ENCODE measurements at regions not wholly inside any gene's neighbourhood (a gene's known extent, or its start where the extent isn't known, plus 50 kb on each side); places are given as distances from the start of the nearest gene placed in this dataset.

DNA sequence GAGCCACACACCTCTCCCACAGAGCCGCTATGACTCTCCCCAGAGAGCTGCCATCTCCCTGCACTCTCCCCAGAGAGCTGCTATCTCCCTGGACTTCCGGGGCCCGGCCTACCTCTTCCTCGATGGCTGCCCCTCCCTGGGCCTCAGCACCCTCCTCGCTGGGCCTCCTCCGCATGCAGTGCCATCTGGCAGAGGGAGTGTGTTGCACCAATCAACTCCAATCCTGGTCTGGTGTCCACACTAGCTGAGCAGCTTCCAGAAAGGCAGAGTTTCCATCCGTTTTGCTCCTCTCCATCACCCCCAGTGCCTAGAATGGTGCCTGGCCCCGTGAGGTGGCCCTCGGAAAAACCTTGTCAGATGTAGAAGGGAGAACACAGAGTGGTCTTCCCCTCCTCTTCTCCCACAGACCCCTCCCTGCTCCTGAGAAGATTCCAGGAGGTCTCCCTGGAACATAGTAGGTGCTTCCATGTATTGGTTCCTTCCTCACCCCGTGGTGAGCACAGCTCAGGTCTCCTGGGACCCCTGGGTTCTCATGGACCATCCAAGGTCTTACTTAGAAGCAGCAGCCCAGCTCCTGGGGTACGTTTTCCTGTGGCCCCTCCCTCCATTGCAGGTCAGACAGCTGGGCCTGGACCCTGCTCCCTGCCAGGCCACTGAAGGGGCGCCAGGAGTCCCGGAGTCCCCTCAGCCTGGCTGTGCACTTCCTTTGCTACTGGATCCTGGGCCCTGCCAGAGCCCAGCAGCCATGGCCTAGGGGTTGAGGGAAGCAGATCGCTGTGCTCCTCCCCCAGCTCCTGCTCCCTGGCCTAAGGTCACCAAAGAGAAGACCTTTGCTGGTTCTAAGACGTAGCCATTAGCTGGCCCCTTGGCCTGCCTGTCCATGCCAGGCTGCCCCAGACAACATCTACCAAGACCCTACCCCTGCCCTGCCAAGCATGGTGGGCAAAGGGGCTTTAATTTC lies 233.8 kb upstream of the GSE1 start:
- no peak overlapping the region for H3K27ac ChIP-seq
- no peak for DNase-seq (ENCODE audit: low read depth, low spot score)

DNA sequence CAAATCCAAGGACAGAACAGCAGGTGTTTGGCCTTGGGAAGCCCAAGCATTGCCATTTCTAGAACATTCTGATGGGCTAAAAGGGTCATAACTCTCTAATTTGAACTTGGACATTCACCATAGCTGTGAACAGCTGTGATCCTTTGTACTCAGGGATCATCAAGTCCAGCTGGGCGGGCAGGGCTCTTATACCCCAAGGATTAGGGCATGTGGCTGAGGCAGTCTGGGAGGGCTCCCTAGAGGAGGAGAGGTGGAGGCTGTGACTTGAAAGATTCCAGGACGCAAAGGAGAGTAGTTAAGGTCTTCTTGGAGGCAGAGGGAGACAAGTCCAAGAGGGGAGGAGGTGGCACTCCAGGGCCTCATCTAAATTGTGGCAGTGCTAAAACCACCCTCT lies 233.1 kb upstream of the GSE1 start:
- DNase-seq (ENCODE audit: low read depth, low spot score): no peak
- no peak overlapping the region for H3K27ac ChIP-seq

DNA sequence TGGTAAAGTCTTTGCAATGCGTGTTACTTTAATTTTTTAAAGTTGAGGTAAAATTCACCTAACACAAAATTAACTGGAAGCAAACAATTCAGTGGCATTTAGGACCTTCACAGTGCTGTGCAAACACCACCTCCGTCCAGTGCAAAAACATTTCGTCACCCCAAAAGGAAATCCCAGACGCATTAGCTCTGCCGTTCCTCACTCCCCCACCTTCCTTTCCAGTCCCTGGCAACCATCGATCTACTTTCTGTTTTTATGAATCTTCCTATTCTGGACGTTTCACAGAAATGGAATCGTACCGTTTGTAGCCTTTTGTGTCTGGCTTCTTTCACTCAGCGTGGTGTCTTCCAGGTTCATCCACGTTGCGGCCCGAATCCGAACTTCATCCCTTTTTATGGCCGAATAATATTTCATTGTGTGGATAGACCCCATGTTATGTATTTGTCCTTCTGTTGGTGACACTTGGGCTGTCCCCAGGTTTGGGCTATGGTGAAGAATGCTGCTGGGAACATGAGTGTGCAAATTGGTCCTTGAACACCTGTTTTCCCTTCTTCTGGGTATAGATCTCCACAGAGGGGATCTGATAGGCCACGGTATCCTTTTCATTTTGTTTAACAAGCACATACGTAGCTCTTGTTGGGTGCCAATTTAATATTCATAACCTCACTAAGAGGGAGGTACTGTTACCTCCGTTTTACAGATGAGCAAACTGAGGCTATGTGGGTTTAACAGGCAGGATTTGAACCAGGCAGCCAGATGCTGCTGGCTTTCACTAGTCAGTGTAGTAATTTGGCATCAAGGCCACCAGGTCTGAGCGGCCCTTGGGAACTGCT lies 232.0 kb upstream of the GSE1 start:
- H3K27ac ChIP-seq: no peak overlapping the region
- DNase-seq (ENCODE audit: low read depth, low spot score): no peak

DNA sequence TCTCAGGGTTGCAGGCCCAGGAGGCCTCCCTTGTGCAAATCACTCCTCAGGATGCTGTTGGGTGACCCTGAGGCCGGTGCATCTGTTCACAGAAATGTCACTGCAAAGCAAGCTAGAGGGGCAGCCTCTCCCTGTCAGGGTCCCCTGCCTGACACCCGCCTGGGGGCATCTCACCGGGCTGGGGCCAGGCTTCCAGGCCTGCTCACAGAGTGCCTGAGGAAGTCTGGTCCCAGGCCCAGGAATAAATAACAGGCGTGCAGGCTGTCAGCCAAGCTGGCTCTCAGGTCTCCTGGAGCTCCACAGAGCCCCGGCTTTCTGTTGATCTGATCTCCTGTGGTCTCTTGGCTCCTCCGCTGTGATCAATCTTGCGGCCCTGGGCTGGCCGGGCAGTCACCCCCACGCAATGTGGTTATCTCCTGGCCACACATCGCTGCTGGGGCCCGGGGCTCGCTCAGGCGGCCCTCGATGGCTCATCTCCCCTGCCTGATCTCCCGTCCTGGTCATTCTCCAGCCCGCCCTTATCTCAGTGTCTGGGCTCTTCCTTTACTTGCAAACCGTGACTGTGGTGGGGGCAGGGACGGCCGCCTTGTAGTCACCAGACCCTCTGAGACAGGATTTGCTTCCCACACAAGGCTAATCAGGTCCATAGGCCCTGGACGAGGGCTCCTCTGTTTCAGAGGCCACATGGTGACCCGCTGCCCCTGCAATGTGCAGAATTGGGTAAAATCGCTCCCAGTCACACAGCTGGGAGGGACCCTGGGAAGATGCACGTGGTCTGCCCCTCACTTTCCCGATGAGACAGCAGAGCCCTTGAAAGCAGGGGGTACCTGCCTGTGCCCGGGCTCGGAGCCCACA lies 231.2 kb upstream of the GSE1 start:
- no peak overlapping the region for H3K27ac ChIP-seq

DNA sequence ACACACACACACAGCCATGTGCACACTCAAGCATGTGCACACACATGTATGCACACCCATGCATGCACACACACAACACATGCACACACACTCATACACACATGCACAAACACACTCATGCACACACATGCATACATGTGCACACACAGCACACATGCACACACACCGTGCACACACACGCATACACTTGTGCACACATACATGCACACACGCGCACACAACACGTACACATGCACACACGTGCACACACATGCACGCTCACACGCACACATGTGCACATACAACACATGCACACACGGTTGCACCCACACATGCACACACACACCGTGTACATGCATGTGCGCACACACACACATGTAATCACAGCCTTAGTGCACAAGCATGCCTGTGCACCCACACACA lies 230.4 kb upstream of the GSE1 start:
- DNase-seq (ENCODE audit: low read depth, low spot score): no peak

More for the DNA sequence above, 231.2 kb upstream of the GSE1 start:
- DNase-seq (ENCODE audit: low read depth, low spot score): no peak

DNA sequence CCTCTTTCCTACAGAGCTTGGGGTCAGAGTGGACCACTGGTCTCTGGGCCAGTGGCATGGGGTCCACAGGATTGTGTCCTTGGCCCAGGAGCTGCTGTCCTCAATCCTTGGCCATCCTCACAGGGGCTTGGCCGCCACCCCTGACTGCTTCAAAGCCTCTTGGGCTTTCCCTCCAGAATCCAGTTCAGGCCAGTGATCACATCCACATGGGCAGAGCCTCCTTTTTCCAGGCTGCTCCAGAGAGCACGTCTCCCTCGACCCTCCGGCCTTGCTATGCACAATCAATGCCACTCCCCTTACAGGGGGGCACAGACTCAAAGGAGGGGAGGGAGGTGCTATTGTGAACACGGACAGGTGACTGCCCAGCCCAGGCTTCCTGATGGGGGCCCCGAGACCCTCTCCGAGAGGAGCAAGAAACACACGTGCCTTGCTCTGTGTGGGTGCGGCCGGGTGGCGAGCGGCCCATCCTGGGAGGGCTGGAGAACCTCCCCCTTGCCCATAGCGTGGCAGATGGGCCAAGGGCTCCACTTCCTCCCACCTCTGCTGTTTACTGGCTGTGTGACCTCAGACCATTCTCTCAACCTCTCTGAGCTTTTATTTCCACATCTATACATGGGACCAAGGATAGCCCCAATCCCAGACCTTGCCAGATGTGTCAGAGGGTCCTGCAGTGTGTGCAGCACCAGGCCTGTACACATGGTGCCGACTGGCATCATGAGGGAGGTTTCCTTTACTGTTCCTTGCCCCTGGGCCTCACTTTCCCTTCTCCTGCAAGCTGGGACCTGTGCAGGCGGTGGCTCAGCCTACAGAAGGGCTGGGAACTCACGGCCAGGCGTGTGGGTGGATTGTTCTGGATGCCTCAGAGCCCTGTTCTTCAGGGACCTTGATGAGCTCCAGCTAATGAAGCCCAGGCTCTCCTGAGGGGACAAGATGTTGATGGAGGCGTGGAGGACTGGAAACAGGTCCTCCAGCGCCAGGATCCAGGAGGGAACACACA lies 229.0 kb upstream of the GSE1 start:
- DNase-seq (ENCODE audit: low read depth, low spot score): peak; percentile 62
- peak overlapping the region; percentile 62 for H3K27ac ChIP-seq

More for the DNA sequence above, 230.4 kb upstream of the GSE1 start:
- no peak overlapping the region for H3K27ac ChIP-seq

GRCh38 chr16:85384833-85385462 lies 228.2 kb upstream of the GSE1 start:
- peak overlapping the region; percentile 62 for H3K27ac ChIP-seq
- DNase-seq (ENCODE audit: low read depth, low spot score): peak; percentile 57

DNA sequence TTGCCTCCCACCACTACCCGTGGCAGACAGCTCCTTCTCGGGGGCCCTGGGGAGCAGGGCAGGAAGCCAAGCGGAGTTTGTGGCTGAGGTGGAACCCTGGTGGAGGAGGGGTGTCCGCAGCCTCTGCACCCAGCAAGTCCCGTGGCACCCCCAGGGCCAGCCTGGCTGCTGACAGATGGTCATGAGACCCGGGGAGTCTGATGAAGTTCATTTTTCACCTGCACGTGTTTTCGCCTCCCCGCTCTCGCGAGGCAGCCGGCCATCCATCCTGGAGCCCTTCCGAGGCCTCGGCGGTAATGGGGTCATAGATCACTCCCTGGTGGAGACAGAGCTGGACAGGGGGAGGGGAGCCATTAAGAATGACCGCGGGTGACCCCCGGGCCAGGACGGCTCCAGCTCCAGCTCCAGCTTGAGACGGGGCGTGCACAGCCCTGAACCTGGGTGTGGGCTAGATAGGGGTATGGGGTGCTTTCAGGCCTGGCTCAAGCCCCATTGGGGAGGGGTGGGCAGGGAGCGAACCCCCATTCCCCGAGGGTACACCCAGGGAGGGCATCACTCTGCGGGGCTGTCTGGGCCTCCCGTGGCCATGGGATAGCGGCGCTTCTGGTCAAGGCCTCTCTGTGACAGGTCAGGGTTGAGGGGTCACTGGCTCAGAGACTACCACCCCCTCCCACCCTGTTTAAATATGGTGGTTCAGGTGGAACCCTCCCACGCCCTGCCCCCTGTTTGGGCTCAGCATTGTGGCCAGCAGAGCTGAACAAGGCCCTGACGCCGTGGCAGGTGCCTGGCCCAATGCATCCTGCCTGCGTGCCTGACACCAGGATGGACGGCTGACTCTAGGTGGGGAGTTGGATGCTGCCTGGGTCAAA lies 227.4 kb upstream of the GSE1 start:
- no peak for DNase-seq (ENCODE audit: low read depth, low spot score)
- H3K27ac ChIP-seq: no peak overlapping the region

GRCh38 chr16:85386467-85387170 lies 226.5 kb upstream of the GSE1 start:
- no peak overlapping the region for H3K27ac ChIP-seq
- no peak for DNase-seq (ENCODE audit: low read depth, low spot score)

- no peak for DNase-seq (ENCODE audit: low read depth, low spot score)
- H3K27ac ChIP-seq: no peak overlapping the region
These were observed 226.0 kb upstream of the GSE1 start for GRCh38 chr16:85387171-85387507.

DNA sequence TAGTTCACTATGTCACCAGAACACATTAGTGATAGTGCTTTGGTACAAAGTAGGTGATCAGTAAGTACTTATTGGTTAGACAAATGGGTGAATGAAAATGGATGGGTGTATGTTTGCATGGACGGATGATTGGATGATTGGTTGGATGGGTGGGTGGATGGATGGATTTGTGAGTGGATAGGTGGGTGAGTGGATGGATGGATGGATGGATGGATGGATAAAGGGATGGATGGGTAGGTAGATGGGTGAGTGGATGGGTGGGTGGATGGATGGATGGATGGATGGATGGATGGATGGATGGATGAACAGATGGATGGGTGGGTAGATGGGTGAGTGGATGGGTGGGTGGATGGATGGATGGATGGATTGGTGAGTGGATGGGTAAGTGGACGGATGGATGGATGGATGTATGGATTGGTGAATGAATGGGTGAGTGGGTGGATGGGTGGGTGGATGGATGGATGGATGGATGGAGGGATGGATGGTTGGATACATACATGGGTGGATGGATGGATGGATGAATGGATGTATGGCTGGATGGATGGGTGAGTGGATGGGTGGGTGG lies 225.3 kb upstream of the GSE1 start:
- H3K27ac ChIP-seq: no peak overlapping the region
- no peak for DNase-seq (ENCODE audit: low read depth, low spot score)

DNA sequence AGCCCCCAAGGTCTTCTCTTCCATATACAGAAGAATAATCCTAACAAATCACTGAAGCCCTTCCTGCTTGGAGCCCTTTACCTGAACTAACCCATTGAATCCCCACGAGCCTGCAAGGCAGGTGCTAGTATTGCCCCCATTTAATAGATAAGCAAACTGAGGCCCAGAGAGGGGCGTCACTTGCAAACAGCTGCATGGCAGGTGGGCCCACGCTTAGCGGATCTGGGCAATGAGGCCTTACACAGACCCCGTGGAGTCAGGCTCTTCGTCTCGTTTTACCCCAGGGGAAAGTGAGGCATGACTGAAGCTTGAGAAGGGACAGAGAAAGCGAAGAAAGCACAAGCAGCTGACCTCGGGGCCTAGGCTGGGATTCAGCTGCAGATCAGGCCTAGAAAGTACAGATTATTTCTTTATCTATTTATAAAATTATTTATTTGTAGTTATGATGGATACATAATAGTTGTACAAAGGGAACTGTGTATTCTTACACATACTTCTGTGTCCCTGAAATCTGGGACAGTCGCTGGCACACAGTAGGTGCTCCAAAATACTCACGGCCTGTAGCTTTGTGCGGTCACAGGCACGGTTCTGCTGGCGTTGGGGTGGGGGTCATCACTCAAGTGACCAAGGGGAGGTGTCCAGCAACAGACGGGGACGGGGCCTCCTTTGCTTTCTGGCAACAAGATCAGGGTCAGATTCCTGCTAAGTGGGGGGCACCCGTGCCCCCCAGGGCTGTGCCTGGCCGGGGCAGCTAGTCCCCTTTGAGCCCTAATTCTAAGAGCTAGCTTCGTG lies 223.2 kb upstream of the GSE1 start:
- H3K27ac ChIP-seq: no peak overlapping the region
- no peak for DNase-seq (ENCODE audit: low read depth, low spot score)

GRCh38 chr16:85390511-85391174 lies 222.5 kb upstream of the GSE1 start:
- peak; percentile 62 for DNase-seq (ENCODE audit: low read depth, low spot score)
- no peak overlapping the region for H3K27ac ChIP-seq

DNA sequence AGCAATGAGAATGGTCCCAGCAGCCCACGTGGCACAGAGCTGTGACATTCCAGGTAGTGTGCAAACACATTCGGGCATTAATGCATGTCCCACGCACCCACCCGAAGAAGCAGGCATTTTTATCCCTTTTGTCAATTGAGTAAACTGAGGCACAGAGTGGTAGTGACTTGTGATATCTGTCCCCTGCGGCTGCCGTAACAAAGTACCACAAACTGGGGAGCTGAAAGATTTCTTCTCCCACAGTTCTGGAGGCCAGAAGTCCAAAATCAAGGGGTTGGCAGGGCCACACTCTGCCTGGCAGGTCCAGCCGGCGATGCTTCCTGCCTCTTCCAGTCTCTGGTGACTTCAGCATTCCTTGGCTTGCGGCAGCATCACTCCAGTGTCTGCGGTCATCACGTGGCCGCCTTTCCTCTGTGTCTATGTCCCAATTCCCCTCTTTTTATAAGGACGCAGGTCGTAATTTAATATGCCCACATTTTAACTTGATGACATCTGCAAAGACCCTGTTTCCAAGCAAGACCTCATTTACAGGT lies 221.9 kb upstream of the GSE1 start:
- H3K27ac ChIP-seq: no peak overlapping the region
- no peak for DNase-seq (ENCODE audit: low read depth, low spot score)
